ENCODE measurements at regions not wholly inside any gene's neighbourhood (a gene's known extent, or its start where the extent isn't known, plus 50 kb on each side); places are given as distances from the start of the nearest gene placed in this dataset.

- TF ChIP-seq CTCF (conservative IDR thresholded peaks at IDR 0.05; ENCODE audit: low read length) (no peak), EZH2phosphoT487 (IDR thresholded peaks at IDR 0.05; ENCODE audit: borderline replicate concordance, low read depth, low read length) (no peak)
Observed at GRCh38 chr5:30627945-30628344, 565.5 kb upstream of the CDH6 start.

Measured in OCI-LY7 (cell line).